HEK293 (cell line): ENCODE measurements at regions not wholly inside any gene's neighbourhood (a gene's known extent, or its start where the extent isn't known, plus 50 kb on each side); places are given as distances from the start of the nearest gene placed in this dataset.

Experiments used
- CTCF ChIA-PET: fragments of 350-600 bp; formaldehyde crosslinking; extraction: SDS; loops from one replicate; lab custom pipeline; 2021; ENCODE audit warnings: antibody characterized with exemption; lab: Yijun Ruan, JAX
- POLR2A ChIA-PET: fragments of 300-600 bp; formaldehyde crosslinking; extraction: SDS; loops from one replicate; lab custom pipeline; 2020; ENCODE audit warnings: antibody characterized with exemption, inconsistent platforms; lab: Yijun Ruan, JAX
- H3K27ac ChIP-seq: fragments of 200-500 bp; sonication (Bioruptor generic); 2 replicates; pipeline ENCODE4 v1.5.1; 2014; ENCODE audit warnings: low read depth, low read length, control low read depth, inconsistent platforms; ENCODE audit errors: extremely low read depth
- H3K36me3 ChIP-seq, 2 experiments: fragments of 200-500 bp in 1 of 2; sonication (Bioruptor generic) in 1 of 2; 1 replicate in 1 of 2; 2 replicates in 1 of 2; pipeline ENCODE4 v1.5.1; 2014 to 2017; ENCODE audit warnings: inconsistent platforms in 2 of 2, low read length in 2 of 2; ENCODE audit not compliant: control insufficient read depth in 2 of 2, insufficient read depth in 1 of 2
- H3K4me1 ChIP-seq: fragments of 200-500 bp; sonication (Bioruptor generic); 2 replicates; pipeline ENCODE4 v1.5.1; 2014; ENCODE audit warnings: mild to moderate bottlenecking, low read length, inconsistent platforms; ENCODE audit not compliant: control insufficient read depth, insufficient read depth
- H3K4me3 ChIP-seq: 2 replicates; pipeline ENCODE4 v1.5.1; 2011; ENCODE audit warnings: low read depth, mild to moderate bottlenecking, control low read depth, low read length, moderate library complexity
- H3K9me3 ChIP-seq: fragments of 200-500 bp; sonication (Bioruptor generic); 2 replicates; pipeline ENCODE4 v1.5.1; 2014; ENCODE audit warnings: low read depth, low read length, inconsistent platforms; ENCODE audit not compliant: control insufficient read depth, insufficient read depth
- BCL11A ChIP-seq: fragments of 450-650 bp; formaldehyde crosslinking; IDR thresholded peaks from 2 replicates; pipeline ENCODE4 v1.5.1; 2016; ENCODE audit warnings: low read depth, missing biosample characterization, missing genetic modification characterization
- ELK4 ChIP-seq: IDR thresholded peaks from 2 replicates; pipeline ENCODE4 v1.6.1; 2011; ENCODE audit warnings: mild to moderate bottlenecking, low read depth, low read length, borderline replicate concordance
- GLIS2 ChIP-seq: fragments of 450-650 bp; formaldehyde crosslinking; IDR thresholded peaks from 2 replicates; pipeline ENCODE4 v1.5.1; 2016; ENCODE audit warnings: missing biosample characterization, missing genetic modification characterization
- PRDM1 ChIP-seq: fragments of 450-650 bp; formaldehyde crosslinking; IDR thresholded peaks from 2 replicates; pipeline ENCODE4; 2016; ENCODE audit warnings: missing biosample characterization, missing genetic modification characterization
- SCRT2 ChIP-seq: fragments of 450-650 bp; formaldehyde crosslinking; IDR thresholded peaks from 2 replicates; pipeline ENCODE4 v1.5.1; 2016; ENCODE audit warnings: missing biosample characterization, missing genetic modification characterization
- ZFP3 ChIP-seq: fragments of 450-650 bp; formaldehyde crosslinking; IDR thresholded peaks from 2 replicates; pipeline ENCODE4 v1.5.1; 2016; ENCODE audit warnings: low read depth, missing biosample characterization, missing genetic modification characterization
- ZNF211 ChIP-seq: fragments of 450-650 bp; formaldehyde crosslinking; IDR thresholded peaks from 2 replicates; pipeline ENCODE4 v1.5.1; 2016; ENCODE audit warnings: low read depth, missing biosample characterization, missing genetic modification characterization
- ZNF302 ChIP-seq: fragments of 450-650 bp; formaldehyde crosslinking; IDR thresholded peaks from 2 replicates; pipeline ENCODE4 v1.5.1; 2016; ENCODE audit warnings: missing biosample characterization, missing genetic modification characterization, low read depth
- ZNF354C ChIP-seq: fragments of 450-650 bp; formaldehyde crosslinking; IDR thresholded peaks from 2 replicates; pipeline ENCODE4 v1.5.1; 2016; ENCODE audit warnings: missing biosample characterization, missing genetic modification characterization, low read depth, borderline replicate concordance
- ZNF391 ChIP-seq: fragments of 450-650 bp; formaldehyde crosslinking; IDR thresholded peaks from 2 replicates; pipeline ENCODE4 v1.5.1; 2016; ENCODE audit warnings: low read depth, missing biosample characterization, missing genetic modification characterization, borderline replicate concordance
- ZNF449 ChIP-seq: fragments of 450-650 bp; formaldehyde crosslinking; IDR thresholded peaks from 2 replicates; pipeline ENCODE4 v1.5.1; 2017; ENCODE audit warnings: missing biosample characterization, mild to moderate bottlenecking, missing genetic modification characterization, moderate library complexity
- ZNF560 ChIP-seq: fragments of 450-650 bp; formaldehyde crosslinking; IDR thresholded peaks from 2 replicates; pipeline ENCODE4 v1.5.1; 2017; ENCODE audit warnings: missing biosample characterization, missing genetic modification characterization, borderline replicate concordance
- ZNF596 ChIP-seq: fragments of 450-650 bp; IDR thresholded peaks from 2 replicates; pipeline ENCODE4 v1.5.0; 2018; ENCODE audit warnings: missing biosample characterization, mild to moderate bottlenecking, missing genetic modification characterization, moderate library complexity
- ZNF600 ChIP-seq: fragments of 450-650 bp; formaldehyde crosslinking; IDR thresholded peaks from 2 replicates; pipeline ENCODE4 v1.5.1; 2016; ENCODE audit warnings: missing biosample characterization, missing genetic modification characterization
- ZNF623 ChIP-seq: fragments of 450-650 bp; formaldehyde crosslinking; IDR thresholded peaks from 2 replicates; pipeline ENCODE4 v1.5.1; 2016; ENCODE audit warnings: missing biosample characterization, missing genetic modification characterization
- ZNF76 ChIP-seq: fragments of 450-650 bp; formaldehyde crosslinking; IDR thresholded peaks from 2 replicates; pipeline ENCODE4; 2016; ENCODE audit warnings: low read depth, missing biosample characterization, missing genetic modification characterization, borderline replicate concordance
- TF ChIP-seq, protein P1 (sequence below): fragments of 450-650 bp; formaldehyde crosslinking; IDR thresholded peaks from 2 replicates; pipeline ENCODE4 v1.5.1; 2016; ENCODE audit warnings: missing biosample characterization, missing genetic modification characterization
- TF ChIP-seq, protein P2 (sequence below): fragments of 450-650 bp; formaldehyde crosslinking; IDR thresholded peaks from 2 replicates; pipeline ENCODE4 v1.5.1; 2016; ENCODE audit warnings: missing biosample characterization, missing genetic modification characterization
- TF ChIP-seq, protein P3 (sequence below): sonication (generic); formaldehyde crosslinking; IDR thresholded peaks from 2 replicates; pipeline ENCODE4 v1.8.1; 2022; ENCODE audit warnings: mild to moderate bottlenecking, moderate library complexity, missing genetic modification reagents

- no peak for TF ChIP-seq ZFP3
- no peak for TF ChIP-seq ZNF76
- TF ChIP-seq ELK4, result no peak
- TF ChIP-seq ZNF600 (tag by site-specific recombination), result no peak
- TF ChIP-seq, protein P1, sequence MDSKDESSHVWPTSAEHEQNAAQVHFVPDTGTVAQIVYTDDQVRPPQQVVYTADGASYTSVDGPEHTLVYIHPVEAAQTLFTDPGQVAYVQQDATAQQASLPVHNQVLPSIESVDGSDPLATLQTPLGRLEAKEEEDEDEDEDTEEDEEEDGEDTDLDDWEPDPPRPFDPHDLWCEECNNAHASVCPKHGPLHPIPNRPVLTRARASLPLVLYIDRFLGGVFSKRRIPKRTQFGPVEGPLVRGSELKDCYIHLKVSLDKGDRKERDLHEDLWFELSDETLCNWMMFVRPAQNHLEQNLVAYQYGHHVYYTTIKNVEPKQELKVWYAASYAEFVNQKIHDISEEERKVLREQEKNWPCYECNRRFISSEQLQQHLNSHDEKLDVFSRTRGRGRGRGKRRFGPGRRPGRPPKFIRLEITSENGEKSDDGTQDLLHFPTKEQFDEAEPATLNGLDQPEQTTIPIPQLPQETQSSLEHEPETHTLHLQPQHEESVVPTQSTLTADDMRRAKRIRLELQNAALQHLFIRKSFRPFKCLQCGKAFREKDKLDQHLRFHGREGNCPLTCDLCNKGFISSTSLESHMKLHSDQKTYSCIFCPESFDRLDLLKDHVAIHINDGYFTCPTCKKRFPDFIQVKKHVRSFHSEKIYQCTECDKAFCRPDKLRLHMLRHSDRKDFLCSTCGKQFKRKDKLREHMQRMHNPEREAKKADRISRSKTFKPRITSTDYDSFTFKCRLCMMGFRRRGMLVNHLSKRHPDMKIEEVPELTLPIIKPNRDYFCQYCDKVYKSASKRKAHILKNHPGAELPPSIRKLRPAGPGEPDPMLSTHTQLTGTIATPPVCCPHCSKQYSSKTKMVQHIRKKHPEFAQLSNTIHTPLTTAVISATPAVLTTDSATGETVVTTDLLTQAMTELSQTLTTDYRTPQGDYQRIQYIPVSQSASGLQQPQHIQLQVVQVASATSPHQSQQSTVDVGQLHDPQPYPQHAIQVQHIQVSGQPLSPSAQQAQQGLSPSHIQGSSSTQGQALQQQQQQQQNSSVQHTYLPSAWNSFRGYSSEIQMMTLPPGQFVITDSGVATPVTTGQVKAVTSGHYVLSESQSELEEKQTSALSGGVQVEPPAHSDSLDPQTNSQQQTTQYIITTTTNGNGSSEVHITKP (tag by site-specific recombination), result no peak
- CTCF ChIA-PET, result no interaction called here
- no peaks in the 10 kb centered on the region for H3K9me3 ChIP-seq
Measured at GRCh38 chr5:114060866-114061265, 301.0 kb upstream of the KCNN2 start.

GRCh38 chr5:114062932-114063867 is 298.7 kb upstream of the KCNN2 start:
- no peaks in the 10 kb centered on the region for H3K9me3 ChIP-seq
- no peak overlapping the region for H3K4me3 ChIP-seq
- ChIA-PET CTCF (interaction anchor here (0.6 kb wide), 1 partner anchor 56 kb away, joined by 3 read pairs; no protein-coding TSS in a partner anchor), POLR2A (no interaction called here)
- TF ChIP-seq, protein P2, sequence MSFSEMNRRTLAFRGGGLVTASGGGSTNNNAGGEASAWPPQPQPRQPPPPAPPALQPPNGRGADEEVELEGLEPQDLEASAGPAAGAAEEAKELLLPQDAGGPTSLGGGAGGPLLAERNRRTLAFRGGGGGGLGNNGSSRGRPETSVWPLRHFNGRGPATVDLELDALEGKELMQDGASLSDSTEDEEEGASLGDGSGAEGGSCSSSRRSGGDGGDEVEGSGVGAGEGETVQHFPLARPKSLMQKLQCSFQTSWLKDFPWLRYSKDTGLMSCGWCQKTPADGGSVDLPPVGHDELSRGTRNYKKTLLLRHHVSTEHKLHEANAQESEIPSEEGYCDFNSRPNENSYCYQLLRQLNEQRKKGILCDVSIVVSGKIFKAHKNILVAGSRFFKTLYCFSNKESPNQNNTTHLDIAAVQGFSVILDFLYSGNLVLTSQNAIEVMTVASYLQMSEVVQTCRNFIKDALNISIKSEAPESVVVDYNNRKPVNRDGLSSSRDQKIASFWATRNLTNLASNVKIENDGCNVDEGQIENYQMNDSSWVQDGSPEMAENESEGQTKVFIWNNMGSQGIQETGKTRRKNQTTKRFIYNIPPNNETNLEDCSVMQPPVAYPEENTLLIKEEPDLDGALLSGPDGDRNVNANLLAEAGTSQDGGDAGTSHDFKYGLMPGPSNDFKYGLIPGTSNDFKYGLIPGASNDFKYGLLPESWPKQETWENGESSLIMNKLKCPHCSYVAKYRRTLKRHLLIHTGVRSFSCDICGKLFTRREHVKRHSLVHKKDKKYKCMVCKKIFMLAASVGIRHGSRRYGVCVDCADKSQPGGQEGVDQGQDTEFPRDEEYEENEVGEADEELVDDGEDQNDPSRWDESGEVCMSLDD (tag by site-specific recombination), result no peak
- no peak for TF ChIP-seq ZNF596 (tag by site-specific recombination)
- no peak for TF ChIP-seq SCRT2 (tag by site-specific recombination)
- TF ChIP-seq, protein P3, sequence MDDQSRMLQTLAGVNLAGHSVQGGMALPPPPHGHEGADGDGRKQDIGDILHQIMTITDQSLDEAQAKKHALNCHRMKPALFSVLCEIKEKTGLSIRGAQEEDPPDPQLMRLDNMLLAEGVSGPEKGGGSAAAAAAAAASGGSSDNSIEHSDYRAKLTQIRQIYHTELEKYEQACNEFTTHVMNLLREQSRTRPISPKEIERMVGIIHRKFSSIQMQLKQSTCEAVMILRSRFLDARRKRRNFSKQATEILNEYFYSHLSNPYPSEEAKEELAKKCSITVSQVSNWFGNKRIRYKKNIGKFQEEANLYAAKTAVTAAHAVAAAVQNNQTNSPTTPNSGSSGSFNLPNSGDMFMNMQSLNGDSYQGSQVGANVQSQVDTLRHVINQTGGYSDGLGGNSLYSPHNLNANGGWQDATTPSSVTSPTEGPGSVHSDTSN (CRISPR knock-in tag), result no peak
- TF ChIP-seq ZNF354C (tag by site-specific recombination), result no peak
- no peak for TF ChIP-seq ZNF623 (tag by site-specific recombination)
- TF ChIP-seq PRDM1 (tag by site-specific recombination), result no peak
- TF ChIP-seq GLIS2 (tag by site-specific recombination), result no peak
- no peak for TF ChIP-seq ZNF391 (tag by site-specific recombination)
- no peak for TF ChIP-seq ZNF560
- TF ChIP-seq ZNF449 (tag by site-specific recombination), result no peak
- no peak for TF ChIP-seq BCL11A
- TF ChIP-seq ZNF211 (tag by site-specific recombination), result no peak
- TF ChIP-seq ZNF302, result no peak
- H3K27ac ChIP-seq, result no peak overlapping the region
- no peaks in the 10 kb centered on the region for H3K36me3 ChIP-seq
- H3K4me1 ChIP-seq, result no peaks in the 10 kb centered on the region

More at GRCh38 chr5:114060866-114061265, 301.0 kb upstream of the KCNN2 start:
- H3K4me3 ChIP-seq, result no peak overlapping the region
- POLR2A ChIA-PET, result no interaction called here
- H3K4me1 ChIP-seq, result no peaks in the 10 kb centered on the region
- no peak overlapping the region for H3K27ac ChIP-seq
- no peaks in the 10 kb centered on the region for H3K36me3 ChIP-seq
